HL-60 (cell line): ENCODE measurements at regions not wholly inside any gene's neighbourhood (a gene's known extent, or its start where the extent isn't known, plus 50 kb on each side); places are given as distances from the start of the nearest gene placed in this dataset.

Experiments used
- DNase-seq, 2 experiments: peaks; one replicate each; pipeline ENCODE4 v3.0.0-alpha.2; 2010 to 2020; ENCODE audit warnings: low read depth in 1 of 2, low spot score in 1 of 2
- H3K27ac ChIP-seq: fragments of 250-450 bp; sonication (Bioruptor Pico); replicated peaks from 2 replicates; pipeline ENCODE4 v1.5.1; 2020; ENCODE audit warnings: mild to moderate bottlenecking, moderate library complexity
- H3K27me3 ChIP-seq: fragments of 250-450 bp; sonication (Bioruptor Pico); 2 replicates; pipeline ENCODE4 v1.5.1; 2021; ENCODE audit warnings: mild to moderate bottlenecking, moderate library complexity; ENCODE audit not compliant: insufficient read depth, poor library complexity, severe bottlenecking
- H3K4me3 ChIP-seq: replicated peaks from 2 replicates; pipeline ENCODE4 v1.5.1; 2011; ENCODE audit warnings: mild to moderate bottlenecking, control low read depth, low read length; ENCODE audit not compliant: insufficient read depth
- CTCF ChIP-seq: IDR thresholded peaks from one replicate; pipeline ENCODE4 v1.5.1; 2011; ENCODE audit warnings: low read length, control low read depth, inconsistent platforms; ENCODE audit not compliant: insufficient read depth
- GABPA ChIP-seq: IDR thresholded peaks from 2 replicates; pipeline ENCODE4 v1.6.1; 2012; ENCODE audit warnings: low read depth
- POLR2AphosphoS5 ChIP-seq: IDR thresholded peaks from 2 replicates; pipeline ENCODE4 v1.6.1; 2012; ENCODE audit warnings: low read depth
- REST ChIP-seq: IDR thresholded peaks from 2 replicates; pipeline ENCODE4 v1.6.1; 2012; ENCODE audit warnings: low read depth; ENCODE audit not compliant: insufficient replicate concordance
- SPI1 ChIP-seq: IDR thresholded peaks from 2 replicates; pipeline ENCODE4 v1.6.1; 2012; ENCODE audit warnings: low read depth, mild to moderate bottlenecking, borderline replicate concordance

GRCh38 chr1:29884740-29885139 is 648.4 kb downstream of the PTPRU start:
- no peak for DNase-seq
- no peak for TF ChIP-seq CTCF
- no peak for TF ChIP-seq REST
- TF ChIP-seq GABPA, result no peak
- TF ChIP-seq POLR2AphosphoS5, result no peak
- no peak for TF ChIP-seq SPI1
- no peaks in the 10 kb centered on the region for H3K27me3 ChIP-seq
- no peak overlapping the region for H3K27ac ChIP-seq
- H3K4me3 ChIP-seq, result no peak overlapping the region

DNA sequence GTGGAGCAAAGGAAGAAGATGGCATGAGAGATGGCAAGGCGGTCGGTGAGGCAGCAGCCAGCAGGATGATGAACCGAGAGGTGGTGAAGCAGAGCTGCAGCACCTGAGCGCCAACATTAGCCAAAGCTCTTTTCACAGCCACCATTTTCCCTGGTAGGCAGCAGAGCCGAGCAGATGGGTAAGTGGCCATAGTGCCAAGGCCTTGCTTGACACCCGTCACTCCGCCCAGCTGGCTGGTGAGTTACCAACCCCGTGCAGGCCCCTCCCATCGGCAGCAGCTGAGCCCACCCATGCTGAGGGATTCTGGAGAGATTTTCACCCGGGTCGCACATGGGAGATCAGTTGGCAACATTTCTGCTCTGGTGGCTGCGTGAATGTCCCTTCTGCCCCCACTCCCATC is 647.7 kb downstream of the PTPRU start:
- Histone ChIP-seq H3K4me3 (no peak overlapping the region), H3K27ac (no peak overlapping the region), H3K27me3 (no peaks in the 10 kb centered on the region)
- TF ChIP-seq CTCF (no peak), REST (no peak), POLR2AphosphoS5 (no peak), SPI1 (no peak), GABPA (no peak)
- no peak for DNase-seq

- Histone ChIP-seq H3K27me3 (no peaks in the 10 kb centered on the region), H3K4me3 (no peak overlapping the region), H3K27ac (no peak overlapping the region)
- TF ChIP-seq SPI1, result no peak
- TF ChIP-seq POLR2AphosphoS5, result no peak
- TF ChIP-seq CTCF, result no peak
- no peak for TF ChIP-seq REST
- TF ChIP-seq GABPA, result no peak
- no peak for DNase-seq
Observed at GRCh38 chr1:29883411-29883832, 647.1 kb downstream of the PTPRU start.
